Progenitor cell of endocrine pancreas (in vitro differentiated cells): ENCODE measurements at regions not wholly inside any gene's neighbourhood (a gene's known extent, or its start where the extent isn't known, plus 50 kb on each side); places are given as distances from the start of the nearest gene placed in this dataset.

Experiments
- DNase-seq: peaks from one replicate; pipeline ENCODE4 v3.0.0; 2021; ENCODE audit warnings: low spot score; ENCODE audit not compliant: unreplicated experiment
- H3K27ac Mint-ChIP-seq: 2 replicates; pipeline ENCODE4 v1.8.0; 2021; ENCODE audit warnings: mild to moderate bottlenecking, moderate library complexity, mixed read lengths
- H3K27me3 Mint-ChIP-seq: 2 replicates; pipeline ENCODE4 v1.8.0; 2021; ENCODE audit warnings: mixed read lengths
- H3K36me3 Mint-ChIP-seq: 2 replicates; pipeline ENCODE4 v1.8.0; 2022; ENCODE audit warnings: mixed read lengths; ENCODE audit not compliant: insufficient read depth
- H3K4me1 Mint-ChIP-seq: 2 replicates; pipeline ENCODE4 v1.8.0; 2021; ENCODE audit warnings: low read depth, mixed read lengths
- H3K4me3 Mint-ChIP-seq: 2 replicates; pipeline ENCODE4 v1.8.0; 2021; ENCODE audit warnings: low read depth, mild to moderate bottlenecking, moderate library complexity, mixed read lengths
- H3K9me3 Mint-ChIP-seq: 2 replicates; pipeline ENCODE4 v1.8.0; 2021; ENCODE audit warnings: low read depth, mixed read lengths
- TF ChIP-seq, protein P1 (sequence below): fragments of 200-600 bp; sonication (generic); IDR thresholded peaks from one replicate; pipeline ENCODE4 v1.5.0; 2021; ENCODE audit warnings: antibody characterized with exemption, mild to moderate bottlenecking; ENCODE audit not compliant: unreplicated experiment

DNA sequence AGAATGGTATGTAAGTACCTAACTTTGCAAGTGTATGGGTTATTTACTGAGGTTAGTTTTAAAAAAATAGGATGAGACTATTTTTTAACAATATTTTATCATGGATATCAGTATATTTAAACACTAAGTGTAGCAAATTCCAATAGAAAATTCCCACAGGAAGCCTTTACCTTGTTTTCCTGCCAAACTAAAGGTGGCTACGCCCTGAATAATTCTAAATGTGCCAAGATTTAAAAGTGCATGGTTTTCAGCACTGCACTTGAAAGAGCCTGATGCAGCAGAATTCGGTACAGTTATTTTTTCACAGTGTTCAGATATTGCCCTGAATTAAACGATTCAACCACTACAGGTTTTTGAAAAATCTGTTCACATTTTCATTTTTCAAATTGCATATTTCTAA, 1622.8 kb upstream of the B3GALT2 start:
- no peak overlapping the region for H3K4me3 Mint-ChIP-seq
- H3K9me3 Mint-ChIP-seq = peaks cover 2% of the 10 kb centered on the region
- no peak for DNase-seq
- no peak overlapping the region for H3K27ac Mint-ChIP-seq
- H3K27me3 Mint-ChIP-seq = no peaks in the 10 kb centered on the region
- H3K4me1 Mint-ChIP-seq = no peaks in the 10 kb centered on the region
- TF ChIP-seq, protein P1, sequence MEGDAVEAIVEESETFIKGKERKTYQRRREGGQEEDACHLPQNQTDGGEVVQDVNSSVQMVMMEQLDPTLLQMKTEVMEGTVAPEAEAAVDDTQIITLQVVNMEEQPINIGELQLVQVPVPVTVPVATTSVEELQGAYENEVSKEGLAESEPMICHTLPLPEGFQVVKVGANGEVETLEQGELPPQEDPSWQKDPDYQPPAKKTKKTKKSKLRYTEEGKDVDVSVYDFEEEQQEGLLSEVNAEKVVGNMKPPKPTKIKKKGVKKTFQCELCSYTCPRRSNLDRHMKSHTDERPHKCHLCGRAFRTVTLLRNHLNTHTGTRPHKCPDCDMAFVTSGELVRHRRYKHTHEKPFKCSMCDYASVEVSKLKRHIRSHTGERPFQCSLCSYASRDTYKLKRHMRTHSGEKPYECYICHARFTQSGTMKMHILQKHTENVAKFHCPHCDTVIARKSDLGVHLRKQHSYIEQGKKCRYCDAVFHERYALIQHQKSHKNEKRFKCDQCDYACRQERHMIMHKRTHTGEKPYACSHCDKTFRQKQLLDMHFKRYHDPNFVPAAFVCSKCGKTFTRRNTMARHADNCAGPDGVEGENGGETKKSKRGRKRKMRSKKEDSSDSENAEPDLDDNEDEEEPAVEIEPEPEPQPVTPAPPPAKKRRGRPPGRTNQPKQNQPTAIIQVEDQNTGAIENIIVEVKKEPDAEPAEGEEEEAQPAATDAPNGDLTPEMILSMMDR = no peak
- no peaks in the 10 kb centered on the region for H3K36me3 Mint-ChIP-seq

- no peaks in the 10 kb centered on the region for H3K36me3 Mint-ChIP-seq
- H3K4me1 Mint-ChIP-seq = no peaks in the 10 kb centered on the region
- TF ChIP-seq, protein P1 = no peak
- no peaks in the 10 kb centered on the region for H3K9me3 Mint-ChIP-seq
- H3K4me3 Mint-ChIP-seq = no peak overlapping the region
- no peaks in the 10 kb centered on the region for H3K27me3 Mint-ChIP-seq
- no peak for DNase-seq
- H3K27ac Mint-ChIP-seq = no peak overlapping the region
Measured at GRCh38 chr1:194807530-194808220, 1621.3 kb upstream of the B3GALT2 start.

GRCh38 chr1:194802572-194802971, 1616.2 kb upstream of the B3GALT2 start:
- no peak for DNase-seq
- no peaks in the 10 kb centered on the region for H3K36me3 Mint-ChIP-seq
- H3K4me1 Mint-ChIP-seq = no peaks in the 10 kb centered on the region
- no peaks in the 10 kb centered on the region for H3K9me3 Mint-ChIP-seq
- H3K27me3 Mint-ChIP-seq = no peaks in the 10 kb centered on the region
- no peak overlapping the region for H3K27ac Mint-ChIP-seq
- TF ChIP-seq, protein P1 = no peak
- no peak overlapping the region for H3K4me3 Mint-ChIP-seq

- Mint-ChIP-seq H3K9me3 (no peaks in the 10 kb centered on the region), H3K4me3 (no peak overlapping the region), H3K27ac (no peak overlapping the region), H3K4me1 (no peaks in the 10 kb centered on the region), H3K36me3 (no peaks in the 10 kb centered on the region), H3K27me3 (no peaks in the 10 kb centered on the region)
- DNase-seq = no peak
- TF ChIP-seq, protein P1 = no peak
Measured at GRCh38 chr1:194795917-194796593, 1609.6 kb upstream of the B3GALT2 start.

DNA sequence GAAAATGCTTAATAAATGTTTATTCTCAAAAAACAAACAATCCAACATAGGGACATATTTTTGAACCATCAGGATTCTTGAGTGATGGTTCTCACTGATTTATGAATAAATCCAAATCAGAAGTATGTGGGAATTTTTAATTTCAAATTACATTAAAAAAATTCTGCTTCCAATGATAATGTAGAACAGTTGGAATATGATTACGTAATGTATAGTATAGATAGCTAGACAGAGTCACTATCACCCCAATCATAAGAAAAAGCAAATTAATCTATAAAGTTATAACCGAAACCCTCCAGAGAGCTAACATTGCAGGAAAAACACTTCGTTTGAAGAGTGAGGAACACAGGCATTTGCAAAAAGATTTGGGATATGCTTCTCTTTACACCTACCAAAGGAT, 1600.6 kb upstream of the B3GALT2 start:
- H3K36me3 Mint-ChIP-seq = no peaks in the 10 kb centered on the region
- no peaks in the 10 kb centered on the region for H3K27me3 Mint-ChIP-seq
- H3K27ac Mint-ChIP-seq = no peak overlapping the region
- DNase-seq = no peak
- no peaks in the 10 kb centered on the region for H3K4me1 Mint-ChIP-seq
- no peak overlapping the region for H3K4me3 Mint-ChIP-seq
- no peaks in the 10 kb centered on the region for H3K9me3 Mint-ChIP-seq
- TF ChIP-seq, protein P1 = no peak
